Natural killer cell (primary cell): ENCODE measurements at regions not wholly inside any gene's neighbourhood (a gene's known extent, or its start where the extent isn't known, plus 50 kb on each side); places are given as distances from the start of the nearest gene placed in this dataset.

Source experiments
- ATAC-seq, 3 donors: fragments of 150-1000 bp in 2 of 3; fragments of 200-7000 bp in 1 of 3; cut with Tn5 transposase; 1 replicate in 1 of 3; 2 replicates in 2 of 3; pipeline ENCODE4 v1.10.0; 2021; ENCODE audit warnings: mild to moderate bottlenecking in 2 of 3, moderate library complexity in 2 of 3
- DNase-seq, 2 donors: peaks; one replicate each; pipeline versions ENCODE4 v3.0.0 to v3.0.0-alpha.2; 2013 to 2021; ENCODE audit warnings: mixed read lengths in 1 of 2
- H3K27ac ChIP-seq: one replicate; pipeline ENCODE4 v1.5.1; 2013; ENCODE audit warnings: mild to moderate bottlenecking, low read length
- H3K27me3 ChIP-seq: one replicate; pipeline ENCODE4 v1.6.1; 2013; ENCODE audit warnings: low read length; ENCODE audit not compliant: control insufficient read depth, insufficient read depth
- H3K36me3 ChIP-seq: one replicate; pipeline ENCODE4 v1.6.1; 2013; ENCODE audit warnings: low read length; ENCODE audit not compliant: control insufficient read depth, insufficient read depth
- H3K4me1 ChIP-seq: one replicate; pipeline ENCODE4 v1.6.1; 2013; ENCODE audit warnings: low read length; ENCODE audit not compliant: control insufficient read depth, insufficient read depth
- H3K4me3 ChIP-seq: one replicate; pipeline ENCODE4 v1.5.1; 2013; ENCODE audit warnings: low read length
- H3K9me3 ChIP-seq: one replicate; pipeline ENCODE4 v1.6.1; 2013; ENCODE audit warnings: low read length; ENCODE audit not compliant: control insufficient read depth, insufficient read depth
- H3K27ac Mint-ChIP-seq, 2 donors: one replicate each; pipeline ENCODE4 v1.8.0; 2022; ENCODE audit warnings: mild to moderate bottlenecking in 2 of 2, mixed read lengths in 2 of 2, moderate library complexity in 1 of 2
- H3K27me3 Mint-ChIP-seq, 2 donors: one replicate each; pipeline ENCODE4 v1.8.0; 2022; ENCODE audit warnings: low read depth in 2 of 2, mixed read lengths in 2 of 2
- H3K36me3 Mint-ChIP-seq: one replicate; pipeline ENCODE4 v1.8.0; 2022; ENCODE audit warnings: mixed read lengths
- H3K4me1 Mint-ChIP-seq, 2 donors: one replicate each; pipeline ENCODE4 v1.8.0; 2022; ENCODE audit warnings: mixed read lengths in 2 of 2
- H3K4me3 Mint-ChIP-seq: one replicate; pipeline ENCODE4 v1.8.0; 2022; ENCODE audit warnings: mild to moderate bottlenecking, moderate library complexity, mixed read lengths
- H3K9me3 Mint-ChIP-seq, 2 donors: one replicate each; pipeline ENCODE4 v1.8.0; 2022; ENCODE audit warnings: mixed read lengths in 2 of 2
- CTCF ChIP-seq: fragments of 200-600 bp; IDR thresholded peaks from one replicate; pipeline ENCODE4 v1.8.0; 2022; ENCODE audit warnings: antibody characterized with exemption
- WGBS: methylation state at CpG from one replicate; pipeline ENCODE4 v1.1.7; 2013; ENCODE audit warnings: missing lambda C conversion rate; ENCODE audit not compliant: insufficient coverage; 5-methylcytosine and 5-hydroxymethylcytosine counted together
- intact Hi-C: fragments of 100-400 bp; cut with micrococcal nuclease; formaldehyde crosslinking; loops from one replicate; pipeline ENCODE4 v1.14.2; 2022

- DNase-seq: no peak
- Histone ChIP-seq H3K9me3 (no peaks in the 10 kb centered on the region), H3K4me3 (no peak overlapping the region), H3K4me1 (no peaks in the 10 kb centered on the region), H3K36me3 (no peaks in the 10 kb centered on the region), H3K27me3 (no peaks in the 10 kb centered on the region), H3K27ac (no peak overlapping the region)
- TF ChIP-seq CTCF: no peak
- Mint-ChIP-seq H3K27me3 (no peaks in the 10 kb centered on the region), H3K9me3 (peaks cover 5 to 11% of the 10 kb centered on the region in 2 donors), H3K4me1 (no peaks in the 10 kb centered on the region), H3K36me3 (no peaks in the 10 kb centered on the region), H3K27ac (no peak overlapping the region), H3K4me3 (no peak overlapping the region)
- intact Hi-C loops: no loop called here
- 91% methylated on average over 4 of the region's 4 CpGs for WGBS
- ATAC-seq: no peak
Measured at GRCh38 chr1:238052496-238053266, 162.0 kb upstream of the ZP4 start.

- Mint-ChIP-seq H3K4me1 (no peaks in the 10 kb centered on the region), H3K27ac (no peak overlapping the region), H3K36me3 (peaks cover 6% of the 10 kb centered on the region), H3K4me3 (no peak overlapping the region), H3K9me3 (peaks cover 13 to 19% of the 10 kb centered on the region in 2 donors), H3K27me3 (no peaks in the 10 kb centered on the region)
- H3K27me3 ChIP-seq: no peaks in the 10 kb centered on the region
- 93% methylated on average over 1 of the region's 1 CpG for WGBS
- no peak overlapping the region for H3K4me3 ChIP-seq
- no peak for ATAC-seq
- no peak for DNase-seq
- no peaks in the 10 kb centered on the region for H3K36me3 ChIP-seq
- no peak overlapping the region for H3K27ac ChIP-seq
- intact Hi-C loops: no loop called here
- no peaks in the 10 kb centered on the region for H3K4me1 ChIP-seq
- no peak for TF ChIP-seq CTCF
- no peaks in the 10 kb centered on the region for H3K9me3 ChIP-seq
Measured at GRCh38 chr1:238029126-238029525, 138.4 kb upstream of the ZP4 start.

GRCh38 chr1:238027366-238027765, 136.6 kb upstream of the ZP4 start:
- no peaks in the 10 kb centered on the region for H3K4me1 Mint-ChIP-seq
- peaks cover 9 to 17% of the 10 kb centered on the region in 2 donors for H3K9me3 Mint-ChIP-seq
- 91% methylated on average over 1 of the region's 2 CpGs for WGBS
- H3K27ac Mint-ChIP-seq: no peak overlapping the region
- ATAC-seq (no peak), DNase-seq (no peak)
- peaks cover 6% of the 10 kb centered on the region for H3K36me3 Mint-ChIP-seq
- Histone ChIP-seq H3K27ac (no peak overlapping the region), H3K9me3 (no peaks in the 10 kb centered on the region), H3K36me3 (no peaks in the 10 kb centered on the region), H3K27me3 (no peaks in the 10 kb centered on the region), H3K4me1 (no peaks in the 10 kb centered on the region), H3K4me3 (no peak overlapping the region)
- TF ChIP-seq CTCF: no peak
- no peaks in the 10 kb centered on the region for H3K27me3 Mint-ChIP-seq
- H3K4me3 Mint-ChIP-seq: no peak overlapping the region
- intact Hi-C loops: no loop called here

- H3K9me3 Mint-ChIP-seq: peaks cover 8 to 10% of the 10 kb centered on the region in 2 donors
Measured at GRCh38 chr1:238023137-238023536, 132.4 kb upstream of the ZP4 start.

More at GRCh38 chr1:238023137-238023536, 132.4 kb upstream of the ZP4 start:
- Histone ChIP-seq H3K4me1 (no peaks in the 10 kb centered on the region), H3K4me3 (no peak overlapping the region), H3K9me3 (no peaks in the 10 kb centered on the region), H3K36me3 (no peaks in the 10 kb centered on the region), H3K27ac (no peak overlapping the region), H3K27me3 (no peaks in the 10 kb centered on the region)
- no peaks in the 10 kb centered on the region for H3K36me3 Mint-ChIP-seq
- no peaks in the 10 kb centered on the region for H3K27me3 Mint-ChIP-seq
- intact Hi-C loops: no loop called here
- TF ChIP-seq CTCF: no peak
- WGBS: no CpG with 5 or more reads among the region's 1 CpG
- H3K27ac Mint-ChIP-seq: no peak overlapping the region
- DNase-seq (no peak), ATAC-seq (no peak)
- no peak overlapping the region for H3K4me3 Mint-ChIP-seq
- H3K4me1 Mint-ChIP-seq: no peaks in the 10 kb centered on the region
